HUES64 (cell line): ENCODE measurements at regions not wholly inside any gene's neighbourhood (a gene's known extent, or its start where the extent isn't known, plus 50 kb on each side); places are given as distances from the start of the nearest gene placed in this dataset.

ENCODE experiments used
- H3K27ac ChIP-seq: 2 replicates; pipeline ENCODE4 v1.7.0; 2013; ENCODE audit warnings: low read depth, low read length, inconsistent platforms
- H3K27me3 ChIP-seq: 2 replicates; pipeline ENCODE4 v1.6.1; 2013; ENCODE audit warnings: mild to moderate bottlenecking, low read length; ENCODE audit not compliant: insufficient read depth
- H3K36me3 ChIP-seq: 2 replicates; pipeline ENCODE4 v1.6.1; 2013; ENCODE audit warnings: mild to moderate bottlenecking, low read length; ENCODE audit not compliant: insufficient read depth
- H3K4me1 ChIP-seq: 2 replicates; pipeline ENCODE4 v1.6.1; 2013; ENCODE audit warnings: mild to moderate bottlenecking, low read length, moderate library complexity; ENCODE audit not compliant: insufficient read depth
- H3K4me3 ChIP-seq: 2 replicates; pipeline ENCODE4 v1.5.1; 2013; ENCODE audit warnings: mild to moderate bottlenecking, low read length, moderate library complexity
- H3K9ac ChIP-seq: 2 replicates; pipeline ENCODE4 v1.6.1; 2013; ENCODE audit warnings: mild to moderate bottlenecking, low read depth, low read length
- H3K9me3 ChIP-seq: 2 replicates; pipeline ENCODE4 v1.6.1; 2013; ENCODE audit warnings: low read depth, low read length; ENCODE audit not compliant: insufficient read depth
- WGBS: fragments of 150-250, 120-280 bp; methylation state at CpG from one replicate; pipeline ENCODE4 v1.1.7; 2013; ENCODE audit warnings: missing lambda C conversion rate; 5-methylcytosine and 5-hydroxymethylcytosine counted together

- H3K27ac ChIP-seq = no peak overlapping the region
- WGBS = 66% methylated on average over 2 of the region's 2 CpGs
Observed at GRCh38 chr22:47724751-47725150, 962.3 kb downstream of the TBC1D22A start.

GRCh38 chr22:47724030-47724429, 961.6 kb downstream of the TBC1D22A start:
- Histone ChIP-seq H3K36me3 (no peaks in the 10 kb centered on the region), H3K27me3 (no peaks in the 10 kb centered on the region), H3K4me3 (no peak overlapping the region), H3K9ac (no peak overlapping the region), H3K9me3 (peaks cover 5% of the 10 kb centered on the region; the same call in 1 of the 2 replicates), H3K4me1 (peaks cover 17% of the 10 kb centered on the region), H3K27ac (no peak overlapping the region)
- WGBS = 71% methylated on average over 5 of the region's 5 CpGs

More at GRCh38 chr22:47724751-47725150, 962.3 kb downstream of the TBC1D22A start:
- H3K9ac ChIP-seq = no peak overlapping the region
- no peaks in the 10 kb centered on the region for H3K27me3 ChIP-seq
- H3K36me3 ChIP-seq = no peaks in the 10 kb centered on the region
- peaks cover 5% of the 10 kb centered on the region; the same call in 1 of the 2 replicates for H3K9me3 ChIP-seq
- no peak overlapping the region for H3K4me3 ChIP-seq
- H3K4me1 ChIP-seq = peaks cover 22% of the 10 kb centered on the region

GRCh38 chr22:47718337-47718736, 955.9 kb downstream of the TBC1D22A start:
- no peaks in the 10 kb centered on the region for H3K27me3 ChIP-seq
- no peak overlapping the region for H3K4me3 ChIP-seq
- H3K27ac ChIP-seq = no peak overlapping the region
- H3K36me3 ChIP-seq = no peaks in the 10 kb centered on the region
- H3K9ac ChIP-seq = no peak overlapping the region
- 85% methylated on average over 3 of the region's 3 CpGs for WGBS
- H3K9me3 ChIP-seq = no peaks in the 10 kb centered on the region
- H3K4me1 ChIP-seq = no peaks in the 10 kb centered on the region

- Histone ChIP-seq H3K4me1 (no peaks in the 10 kb centered on the region), H3K27me3 (no peaks in the 10 kb centered on the region), H3K36me3 (no peaks in the 10 kb centered on the region), H3K9ac (no peak overlapping the region), H3K27ac (no peak overlapping the region), H3K4me3 (no peak overlapping the region), H3K9me3 (no peaks in the 10 kb centered on the region)
- 87% methylated on average over 16 of the region's 16 CpGs for WGBS
Observed at GRCh38 chr22:47716890-47717615, 954.6 kb downstream of the TBC1D22A start.

- Histone ChIP-seq H3K36me3 (no peaks in the 10 kb centered on the region), H3K4me3 (no peak overlapping the region), H3K27ac (no peak overlapping the region), H3K9ac (no peak overlapping the region), H3K27me3 (no peaks in the 10 kb centered on the region), H3K9me3 (no peaks in the 10 kb centered on the region), H3K4me1 (no peaks in the 10 kb centered on the region)
- 91% methylated on average over 18 of the region's 18 CpGs for WGBS
Observed at GRCh38 chr22:47715866-47716578, 953.6 kb downstream of the TBC1D22A start.

- 86% methylated on average over 10 of the region's 10 CpGs for WGBS
- no peaks in the 10 kb centered on the region for H3K36me3 ChIP-seq
- H3K27ac ChIP-seq = no peak overlapping the region
- H3K9me3 ChIP-seq = no peaks in the 10 kb centered on the region
- no peaks in the 10 kb centered on the region for H3K27me3 ChIP-seq
- H3K4me1 ChIP-seq = peaks cover 8% of the 10 kb centered on the region
- H3K9ac ChIP-seq = no peak overlapping the region
- H3K4me3 ChIP-seq = no peak overlapping the region
Observed at GRCh38 chr22:47713941-47714340, 951.5 kb downstream of the TBC1D22A start.

GRCh38 chr22:47710135-47710534, 947.7 kb downstream of the TBC1D22A start:
- Histone ChIP-seq H3K4me1 (peaks cover 8% of the 10 kb centered on the region), H3K4me3 (no peak overlapping the region), H3K9me3 (no peaks in the 10 kb centered on the region), H3K27me3 (no peaks in the 10 kb centered on the region), H3K9ac (no peak overlapping the region), H3K36me3 (no peaks in the 10 kb centered on the region), H3K27ac (no peak overlapping the region)
- 57% methylated on average over 4 of the region's 4 CpGs for WGBS

- Histone ChIP-seq H3K36me3 (no peaks in the 10 kb centered on the region), H3K4me1 (peaks cover 12% of the 10 kb centered on the region)
Observed at GRCh38 chr22:47705350-47705749, 942.9 kb downstream of the TBC1D22A start.

GRCh38 chr22:47698906-47699305, 936.5 kb downstream of the TBC1D22A start:
- Histone ChIP-seq H3K27ac (no peak overlapping the region), H3K4me3 (no peak overlapping the region), H3K9me3 (no peaks in the 10 kb centered on the region), H3K36me3 (no peaks in the 10 kb centered on the region), H3K9ac (no peak overlapping the region), H3K27me3 (no peaks in the 10 kb centered on the region), H3K4me1 (peaks cover 11% of the 10 kb centered on the region; the same call in 1 of the 2 replicates)
- 95% methylated on average over 7 of the region's 8 CpGs for WGBS

More at GRCh38 chr22:47705350-47705749, 942.9 kb downstream of the TBC1D22A start:
- H3K27me3 ChIP-seq = no peaks in the 10 kb centered on the region
- WGBS = 98% methylated on average over 2 of the region's 2 CpGs
- H3K4me3 ChIP-seq = no peak overlapping the region
- no peak overlapping the region for H3K27ac ChIP-seq
- H3K9me3 ChIP-seq = no peaks in the 10 kb centered on the region
- no peak overlapping the region for H3K9ac ChIP-seq

- H3K4me1 ChIP-seq = peaks cover 11% of the 10 kb centered on the region; the same call in 1 of the 2 replicates
Observed at GRCh38 chr22:47697861-47698260, 935.4 kb downstream of the TBC1D22A start.

GRCh38 chr22:47696776-47697175, 934.3 kb downstream of the TBC1D22A start:
- Histone ChIP-seq H3K27me3 (no peaks in the 10 kb centered on the region), H3K36me3 (no peaks in the 10 kb centered on the region), H3K9ac (no peak overlapping the region), H3K4me1 (peaks cover 11% of the 10 kb centered on the region; the same call in 1 of the 2 replicates), H3K9me3 (no peaks in the 10 kb centered on the region), H3K4me3 (no peak overlapping the region), H3K27ac (no peak overlapping the region)
- no CpG with 5 or more reads among the region's 3 CpGs for WGBS

More at GRCh38 chr22:47697861-47698260, 935.4 kb downstream of the TBC1D22A start:
- no peak overlapping the region for H3K27ac ChIP-seq
- WGBS = 50% methylated on average over 1 of the region's 1 CpG
- H3K9me3 ChIP-seq = no peaks in the 10 kb centered on the region
- no peaks in the 10 kb centered on the region for H3K36me3 ChIP-seq
- H3K9ac ChIP-seq = no peak overlapping the region
- no peaks in the 10 kb centered on the region for H3K27me3 ChIP-seq
- no peak overlapping the region for H3K4me3 ChIP-seq
